GM12878 (cell line): ENCODE measurements at regions not wholly inside any gene's neighbourhood (a gene's known extent, or its start where the extent isn't known, plus 50 kb on each side); places are given as distances from the start of the nearest gene placed in this dataset.

ENCODE experiments used
- ATAC-seq: fragments of 200-7000 bp; cut with Tn5 transposase; 3 replicates; pipeline ENCODE4 v1.9.1; 2020; ENCODE audit warnings: mild to moderate bottlenecking, moderate library complexity
- BruUV-seq: library from RNA; stranded (reverse); fragments of 400-500 nt; replicated peaks from 2 replicates; lab custom pipeline; 2021; lab: Mats Ljungman, UMichigan
- CTCF ChIA-PET: fragments of 300-600 bp; sonication (Branson Sonifier 250); formaldehyde crosslinking; extraction: SDS; loops from one replicate; lab custom pipeline; 2021; ENCODE audit warnings: inconsistent platforms; lab: Yijun Ruan, JAX
- POLR2A ChIA-PET: fragments of 350-600 bp; formaldehyde crosslinking; extraction: SDS; loops from one replicate; lab custom pipeline; 2021; ENCODE audit warnings: inconsistent platforms; lab: Charles Lee
- RAD21 ChIA-PET: fragments of 300-600 bp; sonication (Branson Sonifier 250); formaldehyde crosslinking; loops from one replicate; lab custom pipeline; 2023; ENCODE audit warnings: antibody characterized with exemption; ENCODE audit not compliant: unreplicated experiment; lab: Charles Lee
- SMC1A ChIA-PET: fragments of 300-600 bp; sonication (Branson Sonifier 250); formaldehyde crosslinking; loops from one replicate; lab custom pipeline; 2023; ENCODE audit not compliant: unreplicated experiment, uncharacterized antibody; lab: Charles Lee
- DNase-seq: peaks from one replicate; pipeline ENCODE4 v3.0.0-alpha.2; 2011; ENCODE audit warnings: low read depth, low spot score
- FAIRE-seq: peaks from 3 replicates; lab custom pipeline; 2011; peaks lifted over from hg19 to GRCh38; lab: Jason Lieb, UNC
- H2AFZ ChIP-seq: 2 replicates; pipeline ENCODE4 v1.6.0; 2011; ENCODE audit warnings: low read depth, low read length, control low read depth; ENCODE audit not compliant: control insufficient read depth
- H3K27ac ChIP-seq: 2 replicates; pipeline ENCODE4 v1.5.1; 2011; ENCODE audit warnings: control low read depth; ENCODE audit not compliant: control insufficient read depth, insufficient read depth
- H3K27me3 ChIP-seq, 2 experiments: replicated peaks in 1 of 2; 2 replicates each; pipeline versions ENCODE4 v1.6.0 to v1.6.1; 2011; ENCODE audit warnings: low read length in 1 of 2; ENCODE audit not compliant: control insufficient read depth in 2 of 2, insufficient read depth in 2 of 2
- H3K36me3 ChIP-seq, 2 experiments: 2 replicates each; pipeline ENCODE4 v1.5.1; 2011; ENCODE audit warnings: low read length in 1 of 2; ENCODE audit not compliant: control insufficient read depth in 2 of 2, insufficient read depth in 2 of 2
- H3K4me1 ChIP-seq: 2 replicates; pipeline ENCODE4 v1.6.1; 2011; ENCODE audit warnings: mild to moderate bottlenecking, low read length, moderate library complexity, mixed read lengths; ENCODE audit not compliant: control insufficient read depth, insufficient read depth
- H3K4me2 ChIP-seq: 2 replicates; pipeline ENCODE4 v1.6.0; 2011; ENCODE audit warnings: control low read depth; ENCODE audit not compliant: control insufficient read depth, insufficient read depth
- H3K4me3 ChIP-seq: fragments of 200-600 bp; sonication (generic); 2 replicates; pipeline ENCODE4 v1.5.1; 2016
- H3K79me2 ChIP-seq: 2 replicates; pipeline ENCODE4 v1.6.0; 2011; ENCODE audit warnings: low read length; ENCODE audit not compliant: control insufficient read depth, insufficient read depth
- H3K9ac ChIP-seq: 2 replicates; pipeline ENCODE4 v1.8.0; 2011; ENCODE audit warnings: low read length, control low read depth, mixed read lengths; ENCODE audit not compliant: control insufficient read depth, insufficient read depth
- H3K9me3 ChIP-seq: replicated peaks from 3 replicates; pipeline ENCODE4 v1.5.1; 2011; ENCODE audit warnings: mild to moderate bottlenecking, low read length; ENCODE audit not compliant: control insufficient read depth, insufficient read depth
- H4K20me1 ChIP-seq: 2 replicates; pipeline ENCODE4 v1.6.0; 2011; ENCODE audit not compliant: control insufficient read depth, insufficient read depth
- CBFB ChIP-seq: IDR thresholded peaks from 2 replicates; pipeline ENCODE4 v1.6.1; 2016; ENCODE audit warnings: antibody characterized with exemption, low read depth
- FOXK2 ChIP-seq: fragments of 450-650 bp; IDR thresholded peaks from 2 replicates; pipeline ENCODE4 v1.6.1; 2017; ENCODE audit warnings: mild to moderate bottlenecking, moderate library complexity
- JUND ChIP-seq: IDR thresholded peaks from 2 replicates; pipeline ENCODE4 v1.6.1; 2012; ENCODE audit warnings: low read depth, mild to moderate bottlenecking, low read length, improper control_type of control experiment, moderate library complexity
- KDM1A ChIP-seq: fragments of 200-600 bp; sonication (generic); IDR thresholded peaks from 2 replicates; pipeline ENCODE4 v1.6.1; 2016; ENCODE audit warnings: borderline replicate concordance
- MYC ChIP-seq: IDR thresholded peaks from 2 replicates; pipeline ENCODE4 v1.6.1; 2011; ENCODE audit warnings: mild to moderate bottlenecking, low read length, moderate library complexity, inconsistent platforms; ENCODE audit not compliant: insufficient read depth, insufficient replicate concordance, insufficient read length, severe bottlenecking
- POLR2AphosphoS5 ChIP-seq: IDR thresholded peaks from 2 replicates; pipeline ENCODE4 v1.6.1; 2011; ENCODE audit warnings: mild to moderate bottlenecking, low read length, inconsistent platforms
- SIN3A ChIP-seq: IDR thresholded peaks from 2 replicates; pipeline ENCODE4 v1.6.1; 2012; ENCODE audit warnings: low read depth, low read length, improper control_type of control experiment
- SREBF2 ChIP-seq: IDR thresholded peaks from 2 replicates; pipeline ENCODE4 v1.6.1; 2012; ENCODE audit warnings: mild to moderate bottlenecking, low read length
- STAT1 ChIP-seq: fragments of 450-650 bp; conservative IDR thresholded peaks from 2 replicates; pipeline ENCODE4 v1.6.1; 2014; ENCODE audit warnings: antibody characterized with exemption, mild to moderate bottlenecking
- SUPT20H ChIP-seq: IDR thresholded peaks from 2 replicates; pipeline ENCODE4 v1.6.1; 2011; ENCODE audit warnings: low read depth, mild to moderate bottlenecking, low read length, moderate library complexity, borderline replicate concordance; ENCODE audit not compliant: control insufficient read depth
- TARDBP ChIP-seq: IDR thresholded peaks from 2 replicates; pipeline ENCODE4 v1.6.1; 2016; ENCODE audit warnings: borderline replicate concordance
- ZBED1 ChIP-seq: IDR thresholded peaks from 2 replicates; pipeline ENCODE4 v1.6.1; 2016; ENCODE audit warnings: borderline replicate concordance
- WGBS: methylation state at CpG from one replicate; pipeline ENCODE4 v1.1.6; 2016; ENCODE audit warnings: low lambda C conversion rate; ENCODE audit not compliant: insufficient replicate concordance, insufficient coverage; ENCODE audit errors: missing lambda C conversion rate; 5-methylcytosine and 5-hydroxymethylcytosine counted together
- in situ Hi-C: fragments of 300-500 bp; cut with MboI; formaldehyde crosslinking; loops from 9 replicates; pipeline ENCODE4 v1.14.3; 2018; ENCODE audit warnings: mixed read lengths
- intact Hi-C: fragments of 100-400 bp; cut with micrococcal nuclease; formaldehyde crosslinking; loops from one replicate; pipeline ENCODE4 v1.14.2; 2022; ENCODE audit not compliant: unreplicated experiment
- TF ChIP-seq, protein P1 (sequence below): fragments of 450-650 bp; IDR thresholded peaks from 2 replicates; pipeline ENCODE4 v1.6.1; 2016; ENCODE audit warnings: mild to moderate bottlenecking, moderate library complexity, borderline replicate concordance
- TF ChIP-seq, protein P2 (sequence below): IDR thresholded peaks from 2 replicates; pipeline ENCODE4 v1.6.1; 2012; ENCODE audit warnings: improper control_type of control experiment, low read depth, low read length; ENCODE audit not compliant: insufficient replicate concordance

GRCh38 chr6:120627612-120628011, 706.7 kb downstream of the TBC1D32 start:
- WGBS, result 49% methylated on average over 3 of the region's 3 CpGs
- intact Hi-C loops (no loop called here), in situ Hi-C loops (no loop called here)
- DNase-seq (no peak), FAIRE-seq (no peak), ATAC-seq (no peak)
- no TSS peak for BruUV-seq
- Histone ChIP-seq H3K9ac (no peak overlapping the region), H3K27me3 (no peaks in the 10 kb centered on the region), H4K20me1 (no peaks in the 10 kb centered on the region), H3K36me3 (no peaks in the 10 kb centered on the region), H2AFZ (no peak overlapping the region), H3K4me2 (no peak overlapping the region), H3K27ac (no peak overlapping the region), H3K4me3 (no peak overlapping the region), H3K9me3 (no peaks in the 10 kb centered on the region), H3K79me2 (no peaks in the 10 kb centered on the region), H3K4me1 (no peaks in the 10 kb centered on the region)
- SMC1A ChIA-PET, result no interaction called here
- CTCF ChIA-PET, result no interaction called here
- POLR2A ChIA-PET, result no interaction called here
- RAD21 ChIA-PET, result no interaction called here
- TF ChIP-seq TARDBP (no peak), CBFB (no peak), POLR2AphosphoS5 (no peak), FOXK2 (no peak), SIN3A (no peak), SREBF2 (no peak), STAT1 (no peak), KDM1A (no peak), MYC (no peak), ZBED1 (no peak), JUND (no peak), SUPT20H (no peak)
- TF ChIP-seq, protein P1, sequence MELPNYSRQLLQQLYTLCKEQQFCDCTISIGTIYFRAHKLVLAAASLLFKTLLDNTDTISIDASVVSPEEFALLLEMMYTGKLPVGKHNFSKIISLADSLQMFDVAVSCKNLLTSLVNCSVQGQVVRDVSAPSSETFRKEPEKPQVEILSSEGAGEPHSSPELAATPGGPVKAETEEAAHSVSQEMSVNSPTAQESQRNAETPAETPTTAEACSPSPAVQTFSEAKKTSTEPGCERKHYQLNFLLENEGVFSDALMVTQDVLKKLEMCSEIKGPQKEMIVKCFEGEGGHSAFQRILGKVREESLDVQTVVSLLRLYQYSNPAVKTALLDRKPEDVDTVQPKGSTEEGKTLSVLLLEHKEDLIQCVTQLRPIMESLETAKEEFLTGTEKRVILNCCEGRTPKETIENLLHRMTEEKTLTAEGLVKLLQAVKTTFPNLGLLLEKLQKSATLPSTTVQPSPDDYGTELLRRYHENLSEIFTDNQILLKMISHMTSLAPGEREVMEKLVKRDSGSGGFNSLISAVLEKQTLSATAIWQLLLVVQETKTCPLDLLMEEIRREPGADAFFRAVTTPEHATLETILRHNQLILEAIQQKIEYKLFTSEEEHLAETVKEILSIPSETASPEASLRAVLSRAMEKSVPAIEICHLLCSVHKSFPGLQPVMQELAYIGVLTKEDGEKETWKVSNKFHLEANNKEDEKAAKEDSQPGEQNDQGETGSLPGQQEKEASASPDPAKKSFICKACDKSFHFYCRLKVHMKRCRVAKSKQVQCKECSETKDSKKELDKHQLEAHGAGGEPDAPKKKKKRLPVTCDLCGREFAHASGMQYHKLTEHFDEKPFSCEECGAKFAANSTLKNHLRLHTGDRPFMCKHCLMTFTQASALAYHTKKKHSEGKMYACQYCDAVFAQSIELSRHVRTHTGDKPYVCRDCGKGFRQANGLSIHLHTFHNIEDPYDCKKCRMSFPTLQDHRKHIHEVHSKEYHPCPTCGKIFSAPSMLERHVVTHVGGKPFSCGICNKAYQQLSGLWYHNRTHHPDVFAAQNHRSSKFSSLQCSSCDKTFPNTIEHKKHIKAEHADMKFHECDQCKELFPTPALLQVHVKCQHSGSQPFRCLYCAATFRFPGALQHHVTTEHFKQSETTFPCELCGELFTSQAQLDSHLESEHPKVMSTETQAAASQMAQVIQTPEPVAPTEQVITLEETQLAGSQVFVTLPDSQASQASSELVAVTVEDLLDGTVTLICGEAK, result no peak
- TF ChIP-seq, protein P2, sequence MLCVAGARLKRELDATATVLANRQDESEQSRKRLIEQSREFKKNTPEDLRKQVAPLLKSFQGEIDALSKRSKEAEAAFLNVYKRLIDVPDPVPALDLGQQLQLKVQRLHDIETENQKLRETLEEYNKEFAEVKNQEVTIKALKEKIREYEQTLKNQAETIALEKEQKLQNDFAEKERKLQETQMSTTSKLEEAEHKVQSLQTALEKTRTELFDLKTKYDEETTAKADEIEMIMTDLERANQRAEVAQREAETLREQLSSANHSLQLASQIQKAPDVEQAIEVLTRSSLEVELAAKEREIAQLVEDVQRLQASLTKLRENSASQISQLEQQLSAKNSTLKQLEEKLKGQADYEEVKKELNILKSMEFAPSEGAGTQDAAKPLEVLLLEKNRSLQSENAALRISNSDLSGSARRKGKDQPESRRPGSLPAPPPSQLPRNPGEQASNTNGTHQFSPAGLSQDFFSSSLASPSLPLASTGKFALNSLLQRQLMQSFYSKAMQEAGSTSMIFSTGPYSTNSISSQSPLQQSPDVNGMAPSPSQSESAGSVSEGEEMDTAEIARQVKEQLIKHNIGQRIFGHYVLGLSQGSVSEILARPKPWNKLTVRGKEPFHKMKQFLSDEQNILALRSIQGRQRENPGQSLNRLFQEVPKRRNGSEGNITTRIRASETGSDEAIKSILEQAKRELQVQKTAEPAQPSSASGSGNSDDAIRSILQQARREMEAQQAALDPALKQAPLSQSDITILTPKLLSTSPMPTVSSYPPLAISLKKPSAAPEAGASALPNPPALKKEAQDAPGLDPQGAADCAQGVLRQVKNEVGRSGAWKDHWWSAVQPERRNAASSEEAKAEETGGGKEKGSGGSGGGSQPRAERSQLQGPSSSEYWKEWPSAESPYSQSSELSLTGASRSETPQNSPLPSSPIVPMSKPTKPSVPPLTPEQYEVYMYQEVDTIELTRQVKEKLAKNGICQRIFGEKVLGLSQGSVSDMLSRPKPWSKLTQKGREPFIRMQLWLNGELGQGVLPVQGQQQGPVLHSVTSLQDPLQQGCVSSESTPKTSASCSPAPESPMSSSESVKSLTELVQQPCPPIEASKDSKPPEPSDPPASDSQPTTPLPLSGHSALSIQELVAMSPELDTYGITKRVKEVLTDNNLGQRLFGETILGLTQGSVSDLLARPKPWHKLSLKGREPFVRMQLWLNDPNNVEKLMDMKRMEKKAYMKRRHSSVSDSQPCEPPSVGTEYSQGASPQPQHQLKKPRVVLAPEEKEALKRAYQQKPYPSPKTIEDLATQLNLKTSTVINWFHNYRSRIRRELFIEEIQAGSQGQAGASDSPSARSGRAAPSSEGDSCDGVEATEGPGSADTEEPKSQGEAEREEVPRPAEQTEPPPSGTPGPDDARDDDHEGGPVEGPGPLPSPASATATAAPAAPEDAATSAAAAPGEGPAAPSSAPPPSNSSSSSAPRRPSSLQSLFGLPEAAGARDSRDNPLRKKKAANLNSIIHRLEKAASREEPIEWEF, result no peak
